ENCODE measurements at regions not wholly inside any gene's neighbourhood (a gene's known extent, or its start where the extent isn't known, plus 50 kb on each side); places are given as distances from the start of the nearest gene placed in this dataset.

DNA sequence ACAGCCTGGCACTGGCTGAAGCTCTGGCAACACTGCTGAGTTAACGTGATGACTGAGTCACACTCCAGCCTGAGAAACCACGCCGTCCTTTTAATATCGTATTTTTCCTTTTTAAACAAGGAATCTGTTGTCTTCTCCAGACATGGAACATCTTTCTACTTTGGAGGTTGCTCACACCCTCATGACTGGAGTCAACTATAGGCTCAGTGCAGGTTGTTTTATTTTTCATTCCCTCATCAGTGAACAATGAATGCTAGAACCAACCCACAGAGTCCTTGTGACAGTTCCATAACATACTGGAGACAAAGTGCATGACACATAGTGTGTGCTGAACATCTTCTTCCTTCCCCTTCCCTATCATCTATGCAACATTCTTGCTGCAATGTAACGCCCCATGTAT is 76.8 kb upstream of the CPEB2 start:
- Histone ChIP-seq H3K9me3 (no peaks in the 10 kb centered on the region), H3K27ac (no peak overlapping the region), H3K4me1 (replicated peaks) (no peaks in the 10 kb centered on the region), H3K27me3 (replicated peaks; ENCODE audit: insufficient read depth) (no peaks in the 10 kb centered on the region), H3K36me3 (no peaks in the 10 kb centered on the region), H3K4me3 (no peak overlapping the region)
- TF ChIP-seq, protein P1, sequence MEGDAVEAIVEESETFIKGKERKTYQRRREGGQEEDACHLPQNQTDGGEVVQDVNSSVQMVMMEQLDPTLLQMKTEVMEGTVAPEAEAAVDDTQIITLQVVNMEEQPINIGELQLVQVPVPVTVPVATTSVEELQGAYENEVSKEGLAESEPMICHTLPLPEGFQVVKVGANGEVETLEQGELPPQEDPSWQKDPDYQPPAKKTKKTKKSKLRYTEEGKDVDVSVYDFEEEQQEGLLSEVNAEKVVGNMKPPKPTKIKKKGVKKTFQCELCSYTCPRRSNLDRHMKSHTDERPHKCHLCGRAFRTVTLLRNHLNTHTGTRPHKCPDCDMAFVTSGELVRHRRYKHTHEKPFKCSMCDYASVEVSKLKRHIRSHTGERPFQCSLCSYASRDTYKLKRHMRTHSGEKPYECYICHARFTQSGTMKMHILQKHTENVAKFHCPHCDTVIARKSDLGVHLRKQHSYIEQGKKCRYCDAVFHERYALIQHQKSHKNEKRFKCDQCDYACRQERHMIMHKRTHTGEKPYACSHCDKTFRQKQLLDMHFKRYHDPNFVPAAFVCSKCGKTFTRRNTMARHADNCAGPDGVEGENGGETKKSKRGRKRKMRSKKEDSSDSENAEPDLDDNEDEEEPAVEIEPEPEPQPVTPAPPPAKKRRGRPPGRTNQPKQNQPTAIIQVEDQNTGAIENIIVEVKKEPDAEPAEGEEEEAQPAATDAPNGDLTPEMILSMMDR (IDR thresholded peaks at IDR 0.05): no peak
- TF ChIP-seq POLR2A (IDR thresholded peaks at IDR 0.05): no peak
- TF ChIP-seq POLR2AphosphoS5 (IDR thresholded peaks at IDR 0.05): no peak
- no peak for DNase-seq (ENCODE audit: low spot score)
- WGBS: 81% methylated on average over 5 of the region's 5 CpGs
- intact Hi-C loops (cut with DNase I): no loop called here

DNA sequence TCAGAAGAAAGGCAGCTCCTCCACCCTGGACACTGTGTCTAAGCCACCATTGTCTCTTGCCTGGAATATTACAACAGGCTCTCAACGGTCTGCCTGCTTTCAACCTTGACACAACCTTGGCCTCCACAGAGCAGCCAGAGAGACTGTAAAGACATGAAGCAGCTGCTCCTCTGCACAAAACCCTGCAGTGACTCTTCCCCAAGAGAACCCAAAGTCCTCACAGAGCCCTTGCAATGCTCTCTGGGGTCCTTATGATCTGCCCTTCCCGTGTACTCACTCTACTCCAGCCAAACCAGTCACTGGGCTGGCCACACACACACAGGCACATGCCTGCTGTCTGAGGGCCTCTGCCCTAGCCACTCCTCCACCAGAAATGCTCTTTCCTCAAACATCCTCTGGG is 75.9 kb upstream of the CPEB2 start:
- DNase-seq (ENCODE audit: low spot score): no peak
- 53% methylated on average over 2 of the region's 2 CpGs for WGBS
- H3K9me3 ChIP-seq: no peaks in the 10 kb centered on the region
- H3K4me3 ChIP-seq: no peak overlapping the region
- no peaks in the 10 kb centered on the region for H3K27me3 ChIP-seq (replicated peaks; ENCODE audit: insufficient read depth)
- H3K27ac ChIP-seq: no peak overlapping the region
- H3K36me3 ChIP-seq: no peaks in the 10 kb centered on the region
- intact Hi-C loops (cut with DNase I): no loop called here
- no peaks in the 10 kb centered on the region for H3K4me1 ChIP-seq (replicated peaks)
- TF ChIP-seq, protein P1 (IDR thresholded peaks at IDR 0.05): no peak
- TF ChIP-seq POLR2AphosphoS5 (IDR thresholded peaks at IDR 0.05): no peak

DNA sequence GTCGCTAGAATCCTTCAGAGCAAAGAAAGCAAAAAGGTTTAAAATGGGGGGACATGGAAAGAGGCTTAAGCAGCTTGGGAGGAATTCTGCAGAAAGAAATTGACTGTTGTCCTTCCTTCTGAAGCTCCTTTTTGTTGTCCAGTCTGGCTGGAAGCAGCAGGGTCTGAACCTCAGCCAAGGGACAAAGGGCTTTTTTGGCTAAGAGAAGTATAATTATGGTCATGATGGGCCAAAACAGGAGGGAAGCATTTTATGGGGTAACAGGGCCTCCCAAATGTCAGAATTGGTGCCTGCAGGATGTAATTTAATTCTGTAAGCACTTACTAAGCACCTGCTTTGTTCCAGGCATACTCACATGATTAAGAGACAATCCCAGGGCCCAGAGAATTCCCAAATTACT is 74.2 kb upstream of the CPEB2 start:
- Histone ChIP-seq H3K4me1 (replicated peaks) (no peaks in the 10 kb centered on the region), H3K27me3 (replicated peaks; ENCODE audit: insufficient read depth) (no peaks in the 10 kb centered on the region), H3K9me3 (no peaks in the 10 kb centered on the region), H3K4me3 (no peak overlapping the region), H3K36me3 (no peaks in the 10 kb centered on the region), H3K27ac (no peak overlapping the region)
- intact Hi-C loops (cut with DNase I): no loop called here
- TF ChIP-seq POLR2AphosphoS5 (IDR thresholded peaks at IDR 0.05): no peak
- TF ChIP-seq, protein P1 (IDR thresholded peaks at IDR 0.05): no peak
- no peak for TF ChIP-seq POLR2A (IDR thresholded peaks at IDR 0.05)
- DNase-seq (ENCODE audit: low spot score): no peak
- 86% methylated on average over 1 of the region's 1 CpG for WGBS

DNA sequence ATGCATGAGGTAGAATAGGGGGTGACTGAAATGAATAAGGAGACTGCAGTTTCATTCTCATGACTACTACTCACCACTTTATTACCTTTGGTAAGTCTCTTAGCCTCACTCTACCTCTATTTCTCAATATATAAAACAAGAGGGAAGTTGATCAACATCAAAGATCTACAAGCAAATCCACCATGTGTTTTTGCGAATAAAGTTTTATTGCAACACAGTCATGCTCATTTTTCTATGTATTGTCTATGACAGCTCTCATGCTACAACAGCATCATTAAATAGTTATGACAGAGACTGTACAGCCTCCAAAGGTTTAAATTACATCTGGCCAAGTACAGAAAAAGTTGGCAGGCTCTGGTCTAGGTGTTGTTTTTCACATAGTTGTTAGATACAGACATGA is 72.6 kb upstream of the CPEB2 start:
- DNase-seq (ENCODE audit: low spot score): no peak
- intact Hi-C loops (cut with DNase I): no loop called here

DNA sequence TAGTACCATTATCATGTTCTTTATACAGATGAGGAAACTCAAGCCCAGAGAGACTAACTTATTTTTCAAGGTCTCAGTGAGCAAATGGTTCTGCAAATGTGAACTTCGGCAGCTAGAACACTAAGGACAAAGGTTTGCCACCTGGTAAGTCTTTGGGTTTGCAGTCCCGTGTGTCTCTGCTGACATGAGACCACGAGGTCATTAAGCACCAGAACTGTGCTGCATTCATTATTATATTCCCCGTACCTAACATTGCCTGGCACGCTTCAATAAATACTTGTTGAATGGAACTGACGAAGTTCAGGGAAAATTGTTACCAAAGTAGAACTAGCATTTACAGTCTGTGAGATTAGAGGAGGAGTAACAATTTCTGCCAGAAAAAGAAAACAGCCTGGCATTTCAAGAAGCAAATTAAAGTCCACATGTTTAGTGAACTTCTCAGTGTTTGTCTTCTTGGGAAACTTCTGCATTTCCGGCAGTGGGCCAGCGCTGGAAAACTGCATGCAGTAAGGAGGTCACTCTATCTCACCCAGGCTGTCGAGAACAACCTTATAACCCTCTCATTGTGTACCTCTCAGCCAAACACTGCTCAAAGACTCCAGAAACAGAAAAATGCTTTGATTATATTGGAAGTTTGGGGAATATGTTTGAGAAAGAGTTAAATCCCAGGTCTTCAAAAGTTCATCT is 67.4 kb upstream of the CPEB2 start:
- no peak for DNase-seq (ENCODE audit: low spot score)
- Histone ChIP-seq H3K27me3 (replicated peaks; ENCODE audit: insufficient read depth) (no peaks in the 10 kb centered on the region), H3K4me3 (no peak overlapping the region), H3K27ac (no peak overlapping the region), H3K4me1 (replicated peaks) (no peaks in the 10 kb centered on the region), H3K36me3 (no peaks in the 10 kb centered on the region), H3K9me3 (no peaks in the 10 kb centered on the region)
- WGBS: 78% methylated on average over 9 of the region's 9 CpGs
- intact Hi-C loops (cut with DNase I): no loop called here
- TF ChIP-seq POLR2AphosphoS5 (IDR thresholded peaks at IDR 0.05): no peak
- TF ChIP-seq, protein P1 (IDR thresholded peaks at IDR 0.05): no peak
- no peak for TF ChIP-seq POLR2A (IDR thresholded peaks at IDR 0.05)

More for the DNA sequence above, 72.6 kb upstream of the CPEB2 start:
- H3K27me3 ChIP-seq (replicated peaks; ENCODE audit: insufficient read depth): no peaks in the 10 kb centered on the region
- H3K9me3 ChIP-seq: no peaks in the 10 kb centered on the region
- no peaks in the 10 kb centered on the region for H3K4me1 ChIP-seq (replicated peaks)
- H3K4me3 ChIP-seq: no peak overlapping the region
- H3K36me3 ChIP-seq: no peaks in the 10 kb centered on the region
- no peak for TF ChIP-seq POLR2AphosphoS5 (IDR thresholded peaks at IDR 0.05)
- TF ChIP-seq, protein P1 (IDR thresholded peaks at IDR 0.05): no peak
- TF ChIP-seq POLR2A (IDR thresholded peaks at IDR 0.05): no peak
- WGBS: 95% methylated on average over 1 of the region's 1 CpG
- no peak overlapping the region for H3K27ac ChIP-seq
